H1 (cell line): ENCODE measurements at regions not wholly inside any gene's neighbourhood (a gene's known extent, or its start where the extent isn't known, plus 50 kb on each side); places are given as distances from the start of the nearest gene placed in this dataset.

Source experiments
- CTCF ChIA-PET: fragments of 300-600 bp; sonication (Branson Sonifier 250); formaldehyde crosslinking; loops from one replicate; lab custom pipeline; 2021; ENCODE audit not compliant: partially characterized antibody; lab: Charles Lee
- POLR2A ChIA-PET: fragments of 300-600 bp; sonication (Branson Sonifier 250); formaldehyde crosslinking; loops from one replicate; lab custom pipeline; 2021; ENCODE audit warnings: inconsistent platforms; ENCODE audit not compliant: partially characterized antibody; lab: Charles Lee
- DNase-seq, 2 experiments: peaks; one replicate each; pipeline versions ENCODE4 v3.0.0 to v3.0.0-alpha.2; 2010 to 2022; ENCODE audit warnings: low spot score in 2 of 2, low read depth in 1 of 2, mixed read lengths in 1 of 2
- FAIRE-seq: peaks from 2 replicates; lab custom pipeline; 2011; peaks lifted over from hg19 to GRCh38; lab: Jason Lieb, UNC
- H2AFZ ChIP-seq: 2 replicates; pipeline ENCODE4 v1.8.1; 2012; ENCODE audit warnings: low read length, inconsistent platforms
- H2AK5ac ChIP-seq: 2 replicates; pipeline ENCODE4 v1.6.1; 2013; ENCODE audit warnings: low read depth, low read length
- H2BK120ac ChIP-seq: replicated peaks from 2 replicates; pipeline ENCODE3; 2013; ENCODE audit warnings: low read depth, low read length, inconsistent platforms
- H2BK12ac ChIP-seq: 2 replicates; pipeline ENCODE4 v1.6.1; 2013; ENCODE audit warnings: low read depth, low read length
- H2BK15ac ChIP-seq: 2 replicates; pipeline ENCODE4 v1.6.1; 2013; ENCODE audit warnings: low read length
- H2BK20ac ChIP-seq: 2 replicates; pipeline ENCODE4 v1.6.1; 2013; ENCODE audit warnings: low read length
- H2BK5ac ChIP-seq: 2 replicates; pipeline ENCODE4 v1.6.1; 2013; ENCODE audit warnings: low read depth, low read length
- H3K14ac ChIP-seq: 2 replicates; pipeline ENCODE4 v1.6.1; 2013; ENCODE audit warnings: inconsistent platforms; ENCODE audit not compliant: insufficient read length
- H3K18ac ChIP-seq: 2 replicates; pipeline ENCODE4 v1.6.1; 2013; ENCODE audit warnings: low read length; ENCODE audit errors: extremely low read depth
- H3K23ac ChIP-seq: 2 replicates; pipeline ENCODE4 v1.6.1; 2013; ENCODE audit warnings: inconsistent platforms; ENCODE audit not compliant: insufficient read length
- H3K23me2 ChIP-seq: 2 replicates; pipeline ENCODE4 v1.6.1; 2013; ENCODE audit warnings: low read depth, low read length
- H3K27ac ChIP-seq: 2 replicates; pipeline ENCODE4 v1.6.1; 2011; ENCODE audit warnings: low read depth, low read length, inconsistent platforms
- H3K27me3 ChIP-seq, 4 experiments: replicated peaks in 1 of 4; 1 replicate in 1 of 4; 2 replicates in 3 of 4; pipeline versions ENCODE4 v1.6.1 to v1.8.1; 2011 to 2013; ENCODE audit warnings: low read length in 3 of 4, mild to moderate bottlenecking in 3 of 4, inconsistent platforms in 2 of 4, mixed read lengths in 2 of 4, moderate library complexity in 1 of 4; ENCODE audit not compliant: control insufficient read depth in 3 of 4, insufficient read depth in 3 of 4; ENCODE audit errors: extremely low read depth in 1 of 4
- H3K36me3 ChIP-seq, 4 experiments: 2 replicates each; pipeline versions ENCODE4 v1.6.1 to v1.8.1; 2011 to 2013; ENCODE audit warnings: mild to moderate bottlenecking in 4 of 4, low read length in 3 of 4, moderate library complexity in 2 of 4, control low read depth in 1 of 4, inconsistent platforms in 1 of 4; ENCODE audit not compliant: insufficient read depth in 4 of 4, control insufficient read depth in 2 of 4
- H3K4ac ChIP-seq: replicated peaks from 2 replicates; pipeline ENCODE3; 2013; ENCODE audit warnings: low read length, low read depth, mixed read lengths, inconsistent platforms; ENCODE audit not compliant: insufficient read length
- H3K4me1 ChIP-seq, 4 experiments: replicated peaks in 1 of 4; 1 replicate in 1 of 4; 2 replicates in 3 of 4; pipeline versions ENCODE4 v1.6.1 to v1.8.1; 2011 to 2013; ENCODE audit warnings: low read length in 3 of 4, inconsistent platforms in 2 of 4, mixed read lengths in 1 of 4; ENCODE audit not compliant: insufficient read depth in 4 of 4, control insufficient read depth in 3 of 4
- H3K4me2 ChIP-seq, 2 experiments: 2 replicates each; pipeline versions ENCODE4 v1.6.1 to v1.8.1; 2011 to 2013; ENCODE audit warnings: low read depth in 2 of 2, low read length in 2 of 2, control low read depth in 1 of 2, inconsistent platforms in 1 of 2, mild to moderate bottlenecking in 1 of 2; ENCODE audit not compliant: insufficient read depth in 1 of 2
- H3K4me3 ChIP-seq, 4 experiments: fragments of 200-600, 300-600 bp in 1 of 4; sonication (generic), shearing (Covaris generic), sonication (Bioruptor Twin) in 1 of 4; 2 replicates each; pipeline versions ENCODE4 v1.5.1 to v1.8.1; 2011 to 2016; ENCODE audit warnings: low read length in 4 of 4, low read depth in 3 of 4, control low read depth in 2 of 4, inconsistent platforms in 2 of 4, mild to moderate bottlenecking in 2 of 4, mixed read lengths in 1 of 4, moderate library complexity in 1 of 4; ENCODE audit not compliant: insufficient read depth in 2 of 4; ENCODE audit errors: extremely low read depth in 1 of 4
- H3K56ac ChIP-seq: replicated peaks from 2 replicates; pipeline ENCODE3; 2013; ENCODE audit warnings: low read depth, mild to moderate bottlenecking, mixed read lengths, low read length, inconsistent platforms; ENCODE audit not compliant: insufficient read length
- H3K79me1 ChIP-seq: 2 replicates; pipeline ENCODE4 v1.6.1; 2013; ENCODE audit warnings: low read depth, low read length, control low read depth
- H3K79me2 ChIP-seq, 2 experiments: 2 replicates each; pipeline versions ENCODE4 v1.6.1 to v1.8.1; 2012 to 2013; ENCODE audit warnings: low read length in 2 of 2, mild to moderate bottlenecking in 2 of 2, inconsistent platforms in 1 of 2; ENCODE audit not compliant: insufficient read depth in 2 of 2, control insufficient read depth in 1 of 2
- H3K9ac ChIP-seq, 4 experiments: replicated peaks in 1 of 4; 1 replicate in 1 of 4; 2 replicates in 3 of 4; pipeline versions ENCODE4 v1.6.1 to v1.8.1; 2011 to 2013; ENCODE audit warnings: low read depth in 3 of 4, low read length in 3 of 4, control low read depth in 2 of 4, mild to moderate bottlenecking in 2 of 4, moderate library complexity in 2 of 4, inconsistent platforms in 1 of 4; ENCODE audit errors: extremely low read depth in 1 of 4
- H3K9me3 ChIP-seq, 2 experiments: 2 replicates each; pipeline versions ENCODE4 v1.6.1 to v1.8.1; 2012 to 2013; ENCODE audit warnings: mild to moderate bottlenecking in 2 of 2, moderate library complexity in 2 of 2, control low read depth in 1 of 2, inconsistent platforms in 1 of 2, low read depth in 1 of 2, low read length in 1 of 2, mixed read lengths in 1 of 2; ENCODE audit not compliant: insufficient read depth in 2 of 2
- H4K20me1 ChIP-seq, 2 experiments: replicated peaks in 1 of 2; 2 replicates each; pipeline versions ENCODE3 to v1.8.1; 2011 to 2013; ENCODE audit warnings: inconsistent platforms in 2 of 2, low read length in 2 of 2, mild to moderate bottlenecking in 1 of 2; ENCODE audit not compliant: insufficient read depth in 2 of 2, control insufficient read depth in 1 of 2
- H4K5ac ChIP-seq: 2 replicates; pipeline ENCODE4 v1.6.1; 2013; ENCODE audit warnings: low read length, low read depth, mixed read lengths, inconsistent platforms; ENCODE audit not compliant: insufficient read length
- H4K8ac ChIP-seq: 2 replicates; pipeline ENCODE4 v1.8.0; 2013; ENCODE audit warnings: mild to moderate bottlenecking, moderate library complexity, low read length, inconsistent platforms; ENCODE audit not compliant: insufficient read depth; ENCODE audit errors: extremely low read depth
- H4K91ac ChIP-seq: replicated peaks from 2 replicates; pipeline ENCODE3; 2013; ENCODE audit warnings: low read length, mixed read lengths, inconsistent platforms; ENCODE audit not compliant: insufficient read length
- WGBS, 2 experiments: shearing (Covaris generic) in 1 of 2; methylation state at CpG; one replicate each; pipeline versions ENCODE4 v1.1.6 to v1.1.7; 2013 to 2015; ENCODE audit warnings: low lambda C conversion rate in 2 of 2, mixed read lengths in 2 of 2, inconsistent platforms in 1 of 2, low coverage in 1 of 2, missing lambda C conversion rate in 1 of 2; ENCODE audit not compliant: insufficient replicate concordance in 2 of 2, insufficient coverage in 1 of 2, insufficient read length in 1 of 2; ENCODE audit errors: extremely low coverage in 1 of 2, missing lambda C conversion rate in 1 of 2; 5-methylcytosine and 5-hydroxymethylcytosine counted together

- no peak overlapping the region for H3K14ac ChIP-seq
- H3K9ac ChIP-seq: no peak overlapping the region
- H3K79me2 ChIP-seq: no peaks in the 10 kb centered on the region
- H3K4me1 ChIP-seq: peaks cover 0 to 2% (median 0%) of the 10 kb centered on the region in 4 experiments; a peak in 3 of 7 replicates
- H3K4me2 ChIP-seq: no peak overlapping the region
- no peaks in the 10 kb centered on the region for H3K79me1 ChIP-seq
- no peak overlapping the region for H2BK20ac ChIP-seq
- no peak overlapping the region for H2BK120ac ChIP-seq
- H3K18ac ChIP-seq: no peak overlapping the region
- no peak overlapping the region for H2BK12ac ChIP-seq
- WGBS, 2 experiments: 85% methylated on average over 9 of the region's 9 CpGs; no CpG with 5 or more reads in 1 of the 2 experiments
- no peaks in the 10 kb centered on the region for H3K9me3 ChIP-seq
- H2BK5ac ChIP-seq: no peak overlapping the region; the same call in 1 of the 2 replicates
- no peak overlapping the region for H2BK15ac ChIP-seq
- H3K56ac ChIP-seq: no peak overlapping the region
- no peak for FAIRE-seq
- no peak overlapping the region for H3K27ac ChIP-seq
- no peak overlapping the region for H3K23ac ChIP-seq
- peaks cover 3% of the 10 kb centered on the region; the same call in 1 of the 2 replicates for H3K23me2 ChIP-seq
- H2AK5ac ChIP-seq: no peak overlapping the region
- no peak overlapping the region for H4K8ac ChIP-seq
- H3K4me3 ChIP-seq: no peak overlapping the region
- POLR2A ChIA-PET: no interaction called here
- no peaks in the 10 kb centered on the region for H4K20me1 ChIP-seq
- CTCF ChIA-PET: no interaction called here
- no peak overlapping the region for H3K4ac ChIP-seq
- no peaks in the 10 kb centered on the region for H3K27me3 ChIP-seq
- no peak overlapping the region for H4K91ac ChIP-seq
- 0 out of 2 replicates have a peak overlapping the region, but pooled peaks have one; percentile 30 for H2AFZ ChIP-seq
- no peaks in the 10 kb centered on the region for H3K36me3 ChIP-seq
- no peak overlapping the region for H4K5ac ChIP-seq
- DNase-seq: no peak
Observed at GRCh38 chr12:65667932-65668331, 156.4 kb upstream of the HMGA2 start.
